SK-N-MC (cell line): ENCODE measurements at regions not wholly inside any gene's neighbourhood (a gene's known extent, or its start where the extent isn't known, plus 50 kb on each side); places are given as distances from the start of the nearest gene placed in this dataset.

Source experiments
- EZH2 ChIP-seq: fragments of 200-600 bp; sonication (generic); IDR thresholded peaks from one replicate; pipeline ENCODE4 v1.6.1; 2017; ENCODE audit warnings: antibody characterized with exemption
- FOXP2 ChIP-seq: optimal IDR thresholded peaks from 2 replicates; pipeline ENCODE3; 2011; ENCODE audit warnings: mild to moderate bottlenecking, moderate library complexity; ENCODE audit not compliant: insufficient read depth; ENCODE audit errors: extremely low read length, control extremely low read depth
- POLR2AphosphoS5 ChIP-seq: IDR thresholded peaks from 2 replicates; pipeline ENCODE4 v1.6.1; 2012; ENCODE audit warnings: mild to moderate bottlenecking, low read depth, low read length, borderline replicate concordance

DNA sequence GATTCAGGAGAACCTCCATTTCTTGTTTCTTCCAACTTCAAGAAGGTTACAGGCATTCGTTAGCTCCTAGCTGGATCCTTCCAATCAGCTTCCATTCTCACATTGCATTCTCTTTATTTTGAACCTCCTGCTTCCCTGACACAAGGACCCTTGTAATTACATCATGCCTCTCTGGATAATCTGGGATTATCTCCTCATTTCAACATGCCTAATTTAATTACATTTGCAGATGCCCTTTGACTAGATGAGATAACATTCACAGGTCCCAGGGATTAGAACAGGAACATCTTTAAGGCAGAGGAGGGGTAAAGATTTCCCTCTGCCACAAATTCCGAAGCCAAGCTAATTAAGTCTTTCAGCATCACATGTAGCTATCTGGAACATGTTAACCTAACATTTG is 753.8 kb upstream of the PCDH7 start:
- no peak for TF ChIP-seq EZH2
- TF ChIP-seq POLR2AphosphoS5, result no peak
- TF ChIP-seq FOXP2, result no peak
